GM12892 (cell line): ENCODE measurements at regions not wholly inside any gene's neighbourhood (a gene's known extent, or its start where the extent isn't known, plus 50 kb on each side); places are given as distances from the start of the nearest gene placed in this dataset.

Experiments
- POLR2A ChIP-seq: IDR thresholded peaks from 2 replicates; pipeline ENCODE4 v1.6.1; 2011; ENCODE audit warnings: low read depth, low read length, control low read depth
- POLR2AphosphoS5 ChIP-seq: IDR thresholded peaks from 2 replicates; pipeline ENCODE4 v1.6.1; 2011; ENCODE audit warnings: low read depth, low read length, control low read depth

- TF ChIP-seq POLR2A, result no peak
- TF ChIP-seq POLR2AphosphoS5, result no peak
Observed at GRCh38 chr9:118276784-118277183, 572.6 kb downstream of the TLR4 start.
